HUDEP-2 (cell line): ENCODE measurements at regions not wholly inside any gene's neighbourhood (a gene's known extent, or its start where the extent isn't known, plus 50 kb on each side); places are given as distances from the start of the nearest gene placed in this dataset.

ENCODE experiments used
- DNase-seq, 76 experiments: peaks; one replicate each; lab custom pipeline; 2025; ENCODE audit not compliant: unreplicated experiment in 76 of 76; lab: John Stamatoyannopoulos, UW

DNA sequence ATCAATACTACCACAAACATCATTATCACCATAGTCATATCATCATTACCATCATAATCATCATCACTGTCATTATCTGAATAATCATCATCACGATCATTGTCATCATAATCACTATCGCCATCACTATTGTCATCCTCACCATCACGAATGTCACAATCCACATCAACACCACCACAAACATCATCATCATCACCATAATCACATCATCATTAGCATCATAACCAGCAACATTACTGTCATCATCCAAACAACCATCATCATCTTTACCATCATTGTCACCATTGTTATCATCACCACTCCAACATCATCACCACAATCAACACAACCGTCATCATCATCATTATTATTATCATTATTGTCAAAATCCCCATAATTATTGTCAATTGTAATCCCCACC lies 61.2 kb downstream of the MBD3L1 start:
- no peak for DNase-seq

GRCh38 chr19:8897106-8897505 lies 64.9 kb downstream of the MBD3L1 start:
- DNase-seq: no peak

GRCh38 chr19:8899356-8899755 lies 67.2 kb downstream of the MBD3L1 start:
- no peak for DNase-seq

DNA sequence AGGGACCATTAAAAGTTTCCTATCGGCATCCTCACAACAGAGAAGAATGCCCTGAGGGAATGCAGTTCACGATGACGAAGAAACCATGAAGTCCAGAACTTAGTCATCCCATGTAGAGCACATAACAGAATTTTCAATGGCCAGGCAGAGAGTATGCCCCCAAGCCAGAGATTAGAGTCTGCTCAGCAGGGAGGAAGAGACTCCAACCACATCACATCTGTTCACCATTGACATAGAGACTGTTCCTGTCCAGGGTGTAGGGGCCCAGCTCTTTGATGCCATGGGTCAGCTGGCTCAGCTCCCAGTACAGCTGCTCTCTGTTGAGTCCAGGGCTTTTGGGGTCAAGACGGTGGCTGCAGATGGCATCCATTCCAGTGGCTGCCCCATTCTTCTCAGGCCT lies 68.2 kb downstream of the MBD3L1 start:
- DNase-seq: no peak

- no peak for DNase-seq
Observed at GRCh38 chr19:8902520-8902919, 70.3 kb downstream of the MBD3L1 start.

GRCh38 chr19:8904597-8904996 lies 72.4 kb downstream of the MBD3L1 start:
- no peak for DNase-seq

- no peak for DNase-seq
Observed at GRCh38 chr19:8905342-8905741, 73.2 kb downstream of the MBD3L1 start.

GRCh38 chr19:8908066-8908465 lies 75.9 kb downstream of the MBD3L1 start:
- no peak for DNase-seq

DNA sequence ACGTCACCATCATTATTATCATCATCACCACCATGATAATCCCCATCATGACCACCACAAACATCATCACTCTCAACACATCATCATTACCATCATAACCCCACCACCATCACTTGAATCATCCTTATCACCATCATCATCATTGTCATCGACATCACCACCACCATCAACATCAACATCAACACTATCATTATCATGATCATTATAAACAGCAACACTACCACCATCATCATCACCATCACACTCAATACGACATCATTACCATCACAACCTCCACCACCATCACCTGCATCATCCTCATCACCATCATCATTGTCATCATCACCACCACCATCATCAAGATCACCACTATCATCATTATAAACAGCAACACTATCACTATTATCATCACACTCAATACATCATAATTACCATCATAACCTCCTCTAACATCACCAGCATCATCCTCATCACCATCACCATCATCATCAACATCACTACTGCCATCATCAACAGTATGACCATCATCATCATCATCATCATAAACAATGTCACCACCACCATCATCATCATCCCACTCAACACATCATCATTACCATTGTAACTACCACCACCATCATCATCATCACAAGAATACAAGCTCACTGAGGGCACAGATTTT lies 78.7 kb downstream of the MBD3L1 start:
- DNase-seq: no peak

DNA sequence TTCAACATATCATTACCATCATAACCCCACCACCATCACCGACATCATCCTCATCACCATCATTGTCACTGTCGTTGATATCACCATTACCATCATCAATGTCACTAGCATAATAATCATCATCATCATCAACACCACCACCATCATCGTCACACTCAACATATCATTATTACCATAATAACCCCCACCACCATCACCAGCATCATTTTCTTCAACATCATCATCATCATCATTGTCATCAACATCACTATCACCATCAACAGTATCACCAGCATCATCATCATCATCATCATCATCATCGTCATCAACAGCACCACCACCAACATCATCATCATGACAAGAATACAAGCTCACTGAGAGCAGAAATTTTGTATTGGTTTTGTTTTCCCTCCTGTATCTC lies 83.8 kb downstream of the MBD3L1 start:
- no peak for DNase-seq

- peak in 1 of 76 experiments; percentile 2 for DNase-seq
Observed at GRCh38 chr19:8922591-8922990, 87.6 kb downstream of the MUC16 start.

DNA sequence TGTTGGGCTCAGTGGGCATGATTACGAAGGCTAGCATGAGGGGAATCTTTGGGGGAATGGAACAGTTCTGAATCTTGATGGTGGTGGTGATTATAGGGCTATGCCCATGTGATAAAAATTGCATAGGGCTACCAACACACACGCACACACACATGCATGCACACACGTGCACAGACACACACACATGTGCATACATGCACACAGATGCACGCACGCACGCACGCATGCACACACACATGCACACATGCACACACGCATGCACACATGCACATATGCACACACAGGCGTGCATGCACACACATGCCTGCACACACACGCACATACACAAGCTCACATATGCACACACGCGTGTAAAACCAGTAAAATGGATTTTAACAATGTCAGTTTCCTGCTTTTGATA lies 85.9 kb downstream of the MUC16 start:
- DNase-seq: no peak

GRCh38 chr19:8926341-8926740 lies 83.9 kb downstream of the MUC16 start:
- no peak for DNase-seq

- DNase-seq: no peak
Observed at GRCh38 chr19:8935460-8935859, 74.7 kb downstream of the MUC16 start.

- no peak for DNase-seq
Observed at GRCh38 chr19:8938576-8938975, 71.6 kb downstream of the MUC16 start.
